ENCODE measurements at regions not wholly inside any gene's neighbourhood (a gene's known extent, or its start where the extent isn't known, plus 50 kb on each side); places are given as distances from the start of the nearest gene placed in this dataset.

- H2BK20ac ChIP-seq (ENCODE audit: low read depth, low read length), result no peak overlapping the region
- H3K4me2 ChIP-seq (ENCODE audit: low read depth, low read length), result no peak overlapping the region
- H3K9me1 ChIP-seq (ENCODE audit: insufficient read depth, low read length), result no peaks in the 10 kb centered on the region
- no peak overlapping the region for H4K5ac ChIP-seq (ENCODE audit: low read depth, low read length)
- in situ Hi-C loops (cut with MboI; ENCODE audit: low sequenced_read_pairs), result no loop called here
- H3K18ac ChIP-seq (ENCODE audit: low read depth, low read length), result no peak overlapping the region
- no peaks in the 10 kb centered on the region for H4K20me1 ChIP-seq (ENCODE audit: insufficient read depth, low read length)
- intact Hi-C loops (cut with micrococcal nuclease), result no loop called here
- CTCF ChIA-PET, result interaction anchor here (0.6 kb wide), 1 partner anchor 264 kb away, joined by 3 read pairs; no protein-coding TSS in a partner anchor
- H2AK5ac ChIP-seq (ENCODE audit: low read depth, low read length), result no peak overlapping the region
- no peak overlapping the region for H2BK15ac ChIP-seq (ENCODE audit: low read depth, low read length)
- H3K9me3 ChIP-seq (ENCODE audit: control insufficient read depth, insufficient read depth, low read length), result peaks cover 10% of the 10 kb centered on the region; the same call in 1 of the 2 replicates
- no peak overlapping the region for H3K23ac ChIP-seq (ENCODE audit: low read depth, low read length)
- H3K27ac ChIP-seq (ENCODE audit: insufficient read depth, low read length), result no peak overlapping the region
- BruUV-seq (replicated peaks), result no TSS peak
- H3K9ac ChIP-seq (ENCODE audit: low read depth, low read length), result no peak overlapping the region
- H3K4me3 ChIP-seq (ENCODE audit: insufficient read depth, low read depth, low read length), result no peak overlapping the region
- DNase-seq (no peak), ATAC-seq (ENCODE audit: low read depth) (no peak)
- no peaks in the 10 kb centered on the region for H3K4me1 ChIP-seq (ENCODE audit: control insufficient read depth, insufficient read depth, low read length)
- POLR2A ChIA-PET (ENCODE audit: unreplicated experiment), result no interaction called here
- no peaks in the 10 kb centered on the region for H3K79me1 ChIP-seq (ENCODE audit: low read depth in 1 of 2, low read length in 2 of 2)
- no peak for TF ChIP-seq POLR2A (IDR thresholded peaks at IDR 0.05; ENCODE audit: low read depth, low read length)
- TF ChIP-seq USF2 (IDR thresholded peaks at IDR 0.05; ENCODE audit: low read depth, low read length), result no peak
- TF ChIP-seq CTCF (conservative IDR thresholded peaks at IDR 0.05; ENCODE audit: low read depth, low read length), result peak; percentile 16; the same call in 1 of the 2 replicates
- no peak for TF ChIP-seq CEBPB (IDR thresholded peaks at IDR 0.05; ENCODE audit: low read depth, low read length)
- no peak overlapping the region for H2AFZ ChIP-seq (replicated peaks; ENCODE audit: low read length, poor library complexity)
- no peak overlapping the region for H4K91ac ChIP-seq (ENCODE audit: insufficient read depth, low read depth, low read length)
- no peak overlapping the region for H2BK120ac ChIP-seq (ENCODE audit: low read depth, low read length)
- no peaks in the 10 kb centered on the region for H3K27me3 ChIP-seq (ENCODE audit: control insufficient read depth, insufficient read depth, low read length)
- H4K8ac ChIP-seq (ENCODE audit: low read depth in 2 of 2, low read length in 2 of 2), result no peak overlapping the region
- WGBS, 2 experiments (ENCODE audit: extremely low coverage in 2 of 2, insufficient read length in 1 of 2), result no CpG with 5 or more reads among the region's 5 CpGs
- H3K14ac ChIP-seq (replicated peaks; ENCODE audit: low read depth, low read length), result no peak overlapping the region
- dilution Hi-C loops (cut with HindIII; ENCODE audit: low sequenced_read_pairs, unreplicated experiment), result no loop called here
- H3K36me3 ChIP-seq (ENCODE audit: control insufficient read depth, insufficient read depth, low read length), result no peaks in the 10 kb centered on the region
- H2BK5ac ChIP-seq (ENCODE audit: low read depth, low read length, poor library complexity, severe bottlenecking), result no peak overlapping the region
- H3K4ac ChIP-seq (ENCODE audit: low read depth, low read length), result no peak overlapping the region
- no peak overlapping the region for H3K56ac ChIP-seq (ENCODE audit: extremely low read depth, insufficient read depth, low read length)
- no peak overlapping the region for H2AK9ac ChIP-seq (replicated peaks; ENCODE audit: low read depth, low read length, poor library complexity)
Measured at GRCh38 chr6:153947808-153948447, 91.1 kb upstream of the OPRM1 start.
